Spleen (tissue), 11 donors: ENCODE measurements at regions not wholly inside any gene's neighbourhood (a gene's known extent, or its start where the extent isn't known, plus 50 kb on each side); places are given as distances from the start of the nearest gene placed in this dataset.

Experiments used
- DNase-seq: peaks from one replicate; pipeline ENCODE4 v3.0.0-alpha.2; 2020
- H3K27ac ChIP-seq, 8 donors: fragments of 200-600 bp; sonication (generic) in 7 of 8; 1 replicate in 4 of 8; 2 replicates in 4 of 8; pipeline versions ENCODE4 v1.5.0 to v1.8.0; 2016 to 2021; ENCODE audit warnings: inconsistent platforms in 4 of 8, mild to moderate bottlenecking in 4 of 8, moderate library complexity in 1 of 8
- H3K27me3 ChIP-seq, 7 donors: fragments of 200-600 bp; sonication (generic) in 6 of 7; replicated peaks in 1 of 7; 1 replicate in 4 of 7; 2 replicates in 3 of 7; pipeline versions ENCODE4 v1.5.0 to v1.8.0; 2016 to 2021; ENCODE audit warnings: inconsistent platforms in 3 of 7, mild to moderate bottlenecking in 1 of 7
- H3K36me3 ChIP-seq, 6 donors: fragments of 200-600 bp; sonication (generic) in 5 of 6; 1 replicate in 4 of 6; 2 replicates in 2 of 6; pipeline versions ENCODE4 v1.5.0 to v1.8.0; 2016 to 2021; ENCODE audit warnings: inconsistent platforms in 2 of 6
- H3K4me1 ChIP-seq, 6 donors: fragments of 200-600 bp; sonication (generic) in 5 of 6; 1 replicate in 3 of 6; 2 replicates in 3 of 6; pipeline versions ENCODE4 v1.5.0 to v1.8.0; 2016 to 2021; ENCODE audit warnings: inconsistent platforms in 3 of 6
- H3K4me3 ChIP-seq, 8 donors: fragments of 200-600 bp; sonication (generic) in 7 of 8; 1 replicate in 4 of 8; 2 replicates in 4 of 8; pipeline versions ENCODE4 v1.5.0 to v1.8.0; 2016 to 2021; ENCODE audit warnings: inconsistent platforms in 4 of 8, mild to moderate bottlenecking in 4 of 8, moderate library complexity in 2 of 8
- H3K9me3 ChIP-seq, 8 donors: fragments of 200-600 bp; sonication (generic) in 7 of 8; 1 replicate in 4 of 8; 2 replicates in 4 of 8; pipeline versions ENCODE4 v1.5.0 to v1.8.0; 2016 to 2021; ENCODE audit warnings: inconsistent platforms in 4 of 8
- CTCF ChIP-seq, 11 experiments: fragments of 200-600 bp in 7 of 11; fragments of 450-650 bp in 4 of 11; sonication (generic) in 4 of 11; IDR thresholded peaks in 8 of 11; conservative IDR thresholded peaks in 3 of 11; 1 replicate in 7 of 11; 2 replicates in 4 of 11; pipeline versions ENCODE4 v1.4.0 to v1.8.0; 2016 to 2021; ENCODE audit warnings: antibody characterized with exemption in 11 of 11, inconsistent platforms in 4 of 11, mild to moderate bottlenecking in 1 of 11
- POLR2A ChIP-seq, 3 donors: fragments of 450-650 bp; IDR thresholded peaks; one replicate each; pipeline ENCODE4 v1.5.1; 2017; ENCODE audit warnings: antibody characterized with exemption in 3 of 3, mild to moderate bottlenecking in 1 of 3
- POLR2AphosphoS5 ChIP-seq, 3 donors: sonication (generic); formaldehyde crosslinking; IDR thresholded peaks; one replicate each; pipeline ENCODE4 v1.5.1; 2017; ENCODE audit warnings: antibody characterized with exemption in 3 of 3
- WGBS, 5 donors: extraction: QIAGEN DNeasy Blood & Tissue Kit in 3 of 5; methylation state at CpG; one replicate each; pipeline versions ENCODE4 v1.1.5 to v1.1.7; 2013 to 2018; 5-methylcytosine and 5-hydroxymethylcytosine counted together
- intact Hi-C: fragments of 100-400 bp; cut with DNase I; formaldehyde crosslinking; loops from one replicate; pipeline ENCODE4 v1.15.0; 2023; ENCODE audit warnings: low total_unique reads
- donor health status: healthy with polysubstance abuse.
- donor health status: DM: no; HTN: no; CAD: no; lungs with moderate emphysema.
- donor health status: DM: no; HTN: no; CAD: no.
- donor health status: Bipolar disorder and iron deficiency.
- donor health status: healthy.
- donor health status: DM: no; HTN: no; CAD: no.
- donor health status: DM: yes; HTN: yes; CAD: no.

GRCh38 chr11:24391167-24391566, 105.7 kb upstream of the LUZP2 start:
- TF ChIP-seq POLR2A (IDR thresholded peaks at IDR 0.05) (no peak), CTCF (IDR thresholded peaks at IDR 0.05 in 8 of 11, conservative IDR thresholded peaks at IDR 0.05 in 3 of 11) (no peak), POLR2AphosphoS5 (IDR thresholded peaks at IDR 0.05) (no peak)
- intact Hi-C loops: no loop called here
- Histone ChIP-seq H3K4me3 (no peak overlapping the region), H3K27me3 (no peaks in the 10 kb centered on the region), H3K4me1 (no peaks in the 10 kb centered on the region), H3K9me3 (peaks cover 0 to 4% (median 0%) of the 10 kb centered on the region in 8 donors), H3K27ac (no peak overlapping the region), H3K36me3 (no peaks in the 10 kb centered on the region)
- no peak for DNase-seq
- 78 to 89% (median 78%) methylated on average over 3 of the region's 3 CpGs for WGBS, 5 donors

GRCh38 chr11:24400059-24400665, 96.7 kb upstream of the LUZP2 start:
- intact Hi-C loops: no loop called here
- no peak overlapping the region for H3K27ac ChIP-seq
- no peak for DNase-seq
- TF ChIP-seq POLR2A (IDR thresholded peaks at IDR 0.05) (no peak), CTCF (IDR thresholded peaks at IDR 0.05 in 8 of 11, conservative IDR thresholded peaks at IDR 0.05 in 3 of 11) (no peak), POLR2AphosphoS5 (IDR thresholded peaks at IDR 0.05) (no peak)
- no peaks in the 10 kb centered on the region for H3K36me3 ChIP-seq
- no peaks in the 10 kb centered on the region for H3K9me3 ChIP-seq
- WGBS, 5 donors: 79 to 85% (median 84%) methylated on average over 10 of the region's 10 CpGs
- H3K4me3 ChIP-seq: no peak overlapping the region
- no peaks in the 10 kb centered on the region for H3K4me1 ChIP-seq
- H3K27me3 ChIP-seq: no peaks in the 10 kb centered on the region

- WGBS, 5 donors: 66 to 79% (median 72%) methylated on average over 6 of the region's 6 CpGs
- H3K36me3 ChIP-seq: no peaks in the 10 kb centered on the region
- no peak for TF ChIP-seq POLR2A (IDR thresholded peaks at IDR 0.05)
- TF ChIP-seq CTCF (IDR thresholded peaks at IDR 0.05 in 8 of 11, conservative IDR thresholded peaks at IDR 0.05 in 3 of 11): no peak
- TF ChIP-seq POLR2AphosphoS5 (IDR thresholded peaks at IDR 0.05): no peak
- H3K4me3 ChIP-seq: no peak overlapping the region
- no peak for DNase-seq
- no peak overlapping the region for H3K27ac ChIP-seq
- H3K9me3 ChIP-seq: no peaks in the 10 kb centered on the region
- H3K27me3 ChIP-seq: no peaks in the 10 kb centered on the region
- intact Hi-C loops: no loop called here
- H3K4me1 ChIP-seq: no peaks in the 10 kb centered on the region
These were observed 90.5 kb upstream of the LUZP2 start for GRCh38 chr11:24406389-24406788.

GRCh38 chr11:24406980-24407379, 89.9 kb upstream of the LUZP2 start:
- WGBS, 5 donors: 87 to 93% (median 90%) methylated on average over 9 of the region's 9 CpGs
- TF ChIP-seq POLR2AphosphoS5 (IDR thresholded peaks at IDR 0.05) (no peak), POLR2A (IDR thresholded peaks at IDR 0.05) (no peak), CTCF (IDR thresholded peaks at IDR 0.05 in 8 of 11, conservative IDR thresholded peaks at IDR 0.05 in 3 of 11) (no peak)
- Histone ChIP-seq H3K27ac (no peak overlapping the region), H3K27me3 (no peaks in the 10 kb centered on the region), H3K4me1 (no peaks in the 10 kb centered on the region), H3K4me3 (no peak overlapping the region), H3K36me3 (no peaks in the 10 kb centered on the region), H3K9me3 (no peaks in the 10 kb centered on the region)
- intact Hi-C loops: no loop called here
- no peak for DNase-seq
